ENCODE measurements at regions not wholly inside any gene's neighbourhood (a gene's known extent, or its start where the extent isn't known, plus 50 kb on each side); places are given as distances from the start of the nearest gene placed in this dataset.

DNA sequence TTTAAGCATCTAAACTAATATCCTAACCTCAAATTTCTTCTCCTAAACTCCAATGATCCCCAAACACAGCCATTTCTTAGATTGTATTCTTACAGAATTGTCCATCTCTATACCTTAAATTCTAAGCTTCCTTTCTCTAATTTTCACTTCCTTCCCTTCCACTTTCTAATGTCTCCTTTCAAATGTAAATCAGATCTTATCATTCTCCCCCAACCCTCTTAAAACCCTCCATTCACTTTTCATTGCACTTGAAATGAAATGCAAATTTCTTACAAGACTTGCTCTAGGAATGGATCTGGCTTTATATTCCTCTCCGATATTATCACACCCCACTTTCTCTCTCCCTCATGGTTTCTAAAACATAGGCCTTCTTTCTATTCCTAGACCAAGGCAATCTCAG lies 534.6 kb downstream of the LMO4 start:
- no peak overlapping the region for H3K27ac ChIP-seq
- TF ChIP-seq, protein P1, sequence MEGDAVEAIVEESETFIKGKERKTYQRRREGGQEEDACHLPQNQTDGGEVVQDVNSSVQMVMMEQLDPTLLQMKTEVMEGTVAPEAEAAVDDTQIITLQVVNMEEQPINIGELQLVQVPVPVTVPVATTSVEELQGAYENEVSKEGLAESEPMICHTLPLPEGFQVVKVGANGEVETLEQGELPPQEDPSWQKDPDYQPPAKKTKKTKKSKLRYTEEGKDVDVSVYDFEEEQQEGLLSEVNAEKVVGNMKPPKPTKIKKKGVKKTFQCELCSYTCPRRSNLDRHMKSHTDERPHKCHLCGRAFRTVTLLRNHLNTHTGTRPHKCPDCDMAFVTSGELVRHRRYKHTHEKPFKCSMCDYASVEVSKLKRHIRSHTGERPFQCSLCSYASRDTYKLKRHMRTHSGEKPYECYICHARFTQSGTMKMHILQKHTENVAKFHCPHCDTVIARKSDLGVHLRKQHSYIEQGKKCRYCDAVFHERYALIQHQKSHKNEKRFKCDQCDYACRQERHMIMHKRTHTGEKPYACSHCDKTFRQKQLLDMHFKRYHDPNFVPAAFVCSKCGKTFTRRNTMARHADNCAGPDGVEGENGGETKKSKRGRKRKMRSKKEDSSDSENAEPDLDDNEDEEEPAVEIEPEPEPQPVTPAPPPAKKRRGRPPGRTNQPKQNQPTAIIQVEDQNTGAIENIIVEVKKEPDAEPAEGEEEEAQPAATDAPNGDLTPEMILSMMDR (IDR thresholded peaks at IDR 0.05): no peak
- TF ChIP-seq ZFX (IDR thresholded peaks at IDR 0.05; ENCODE audit: borderline replicate concordance): no peak

DNA sequence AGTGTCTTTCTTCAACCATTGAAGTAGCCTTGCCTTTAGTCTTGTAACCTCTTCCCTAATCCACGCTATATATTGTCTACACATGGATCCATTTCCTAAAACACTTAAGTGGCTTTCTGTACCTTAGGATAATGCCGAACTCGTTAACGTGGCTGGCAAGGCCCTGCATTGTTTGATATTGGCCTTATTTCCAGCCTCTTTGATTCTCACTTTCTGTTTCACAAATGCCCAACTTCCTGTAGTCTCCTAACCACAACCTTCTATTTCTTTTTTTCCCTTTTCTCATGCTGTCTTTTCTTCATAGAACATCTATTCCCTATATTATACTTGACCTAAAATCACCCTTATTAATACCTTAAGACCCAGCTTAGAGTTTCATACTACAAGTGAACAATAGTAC lies 536.0 kb downstream of the LMO4 start:
- TF ChIP-seq, protein P1 (IDR thresholded peaks at IDR 0.05): no peak
- H3K27ac ChIP-seq: no peak overlapping the region

DNA sequence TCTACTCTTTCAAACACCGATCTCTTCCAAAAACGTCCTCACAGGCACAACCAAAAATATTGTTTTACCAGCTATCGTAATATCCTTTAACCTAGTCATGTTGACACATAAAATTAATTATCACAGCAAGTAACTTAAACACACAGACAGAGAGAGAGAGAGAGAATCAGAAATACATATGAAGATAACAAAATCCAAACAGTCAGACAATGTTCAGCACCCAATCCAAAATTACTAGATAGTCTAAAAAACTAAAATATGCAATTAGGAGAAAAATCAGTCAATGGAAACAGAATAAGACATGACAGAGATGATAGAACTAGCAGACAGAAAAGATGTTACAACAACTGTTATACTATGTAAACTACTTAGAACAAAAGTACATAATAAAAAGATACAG lies 537.7 kb downstream of the LMO4 start:
- TF ChIP-seq ZFX (IDR thresholded peaks at IDR 0.05; ENCODE audit: borderline replicate concordance): no peak
- TF ChIP-seq, protein P1 (IDR thresholded peaks at IDR 0.05): no peak
- H3K27ac ChIP-seq: no peak overlapping the region

DNA sequence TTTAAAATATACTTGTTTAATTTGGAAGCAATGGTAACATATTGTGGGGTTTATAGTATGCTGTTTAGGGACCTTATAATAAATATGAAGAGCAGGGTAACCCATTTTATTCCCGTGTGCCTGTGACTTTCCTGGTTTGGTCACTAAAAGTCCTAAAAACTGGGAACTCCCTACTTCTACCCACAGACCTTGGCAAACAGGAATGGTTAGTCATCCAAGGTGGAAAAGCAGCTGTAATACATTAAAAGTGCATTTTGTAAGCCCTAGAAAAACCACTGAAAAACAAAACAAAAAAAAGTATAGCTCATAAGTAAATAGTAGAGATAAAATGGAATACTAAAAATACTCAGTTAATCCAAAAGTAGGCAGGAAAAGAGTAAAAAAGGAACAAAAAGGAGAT lies 538.9 kb downstream of the LMO4 start:
- no peak overlapping the region for H3K27ac ChIP-seq
- TF ChIP-seq, protein P1 (IDR thresholded peaks at IDR 0.05): no peak
- TF ChIP-seq ZFX (IDR thresholded peaks at IDR 0.05; ENCODE audit: borderline replicate concordance): no peak

GRCh38 chr1:87869567-87869966 lies 540.9 kb downstream of the LMO4 start:
- no peak overlapping the region for H3K27ac ChIP-seq
- TF ChIP-seq, protein P1 (IDR thresholded peaks at IDR 0.05): no peak
- no peak for TF ChIP-seq ZFX (IDR thresholded peaks at IDR 0.05; ENCODE audit: borderline replicate concordance)

- no peak for TF ChIP-seq ZFX (IDR thresholded peaks at IDR 0.05; ENCODE audit: borderline replicate concordance)
- TF ChIP-seq, protein P1 (IDR thresholded peaks at IDR 0.05): no peak
- no peak overlapping the region for H3K27ac ChIP-seq
These were observed 543.5 kb downstream of the LMO4 start for GRCh38 chr1:87872189-87872588.

- no peak for TF ChIP-seq ZFX (IDR thresholded peaks at IDR 0.05; ENCODE audit: borderline replicate concordance)
- TF ChIP-seq, protein P1 (IDR thresholded peaks at IDR 0.05): no peak
- no peak overlapping the region for H3K27ac ChIP-seq
These were observed 544.0 kb downstream of the LMO4 start for GRCh38 chr1:87872692-87873091.
